HG03460 (cell line): ENCODE measurements at regions not wholly inside any gene's neighbourhood (a gene's known extent, or its start where the extent isn't known, plus 50 kb on each side); places are given as distances from the start of the nearest gene placed in this dataset.
"Not testable (repeated sequence)": the region's sequence is repeated elsewhere in the genome, so short reads cannot be mapped to it uniquely, and the experiment has no call there.

Experiments
- ATAC-seq: cut with Tn5 transposase; IDR thresholded peaks from one replicate; pipeline ENCODE4 v1.9.1; 2021; ENCODE audit not compliant: unreplicated experiment

DNA sequence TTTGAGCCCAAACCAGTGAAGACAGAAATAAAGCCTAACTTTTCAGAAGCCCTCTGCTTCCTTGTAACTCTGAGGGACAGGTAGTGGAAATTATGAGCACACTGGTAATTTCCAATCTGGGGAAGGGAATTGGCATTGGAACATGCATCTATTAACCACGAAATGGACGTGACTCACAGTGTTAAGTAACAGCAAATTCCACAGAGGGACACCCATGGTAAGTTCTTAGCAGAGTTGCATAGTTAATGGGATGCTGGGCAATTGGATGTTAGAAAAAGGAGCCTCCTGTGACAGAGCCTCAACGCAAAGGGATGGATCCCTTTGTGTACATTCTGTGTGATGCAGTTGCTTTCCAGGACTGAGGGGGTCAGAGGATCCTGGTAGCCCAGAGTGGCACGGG, 168.6 kb downstream of the SEMA6D start:
- no peak for ATAC-seq

DNA sequence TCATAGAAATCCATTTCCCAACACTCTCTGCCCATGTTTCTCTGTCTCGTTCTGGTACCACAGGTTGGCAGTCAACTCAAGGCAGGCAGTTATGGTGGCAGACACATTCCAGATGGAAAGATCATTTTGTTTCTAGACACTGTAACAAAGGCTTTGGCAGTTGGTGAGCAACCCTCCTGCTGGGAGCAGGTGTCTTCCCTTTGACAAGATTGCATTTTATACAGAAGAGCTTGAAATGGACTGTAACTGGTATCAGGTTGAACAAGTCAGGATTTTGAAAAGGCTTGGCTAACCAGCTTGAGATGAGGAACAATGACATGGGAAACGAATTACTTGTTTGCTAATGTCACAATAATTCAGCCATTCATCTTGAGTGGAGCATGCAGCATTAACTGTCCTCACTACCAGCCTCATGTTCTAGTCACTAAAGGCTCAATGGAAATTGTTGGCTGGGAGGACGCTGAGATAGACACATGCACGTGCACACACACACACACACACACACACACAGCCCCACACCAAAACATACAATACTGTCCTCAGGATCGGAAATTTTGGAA, 170.0 kb downstream of the SEMA6D start:
- no peak for ATAC-seq

GRCh38 chr15:47888385-47889100, 171.2 kb downstream of the SEMA6D start:
- no peak for ATAC-seq

- ATAC-seq: no peak
These were observed 173.3 kb downstream of the SEMA6D start for GRCh38 chr15:47890397-47891150.

DNA sequence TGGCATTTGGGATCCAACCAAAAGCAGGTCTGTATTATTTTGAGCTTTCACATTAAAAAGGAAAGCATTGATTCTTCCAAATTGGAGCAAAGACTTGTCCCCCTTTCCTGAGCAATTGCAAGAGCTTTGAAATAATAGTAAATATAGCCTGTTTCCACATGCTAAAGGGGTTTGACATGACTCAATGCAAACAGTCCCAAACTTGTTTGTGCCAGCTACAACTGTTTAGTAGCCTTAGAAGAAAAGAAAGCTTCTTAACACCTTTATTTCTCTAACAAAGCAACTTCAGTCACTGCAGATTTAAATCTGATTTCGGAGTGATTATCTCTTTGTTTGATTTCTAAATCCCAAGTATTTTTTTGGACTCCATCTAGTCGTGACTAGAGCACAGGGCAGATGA, 180.2 kb downstream of the SEMA6D start:
- no peak for ATAC-seq

- ATAC-seq: no peak
These were observed 183.4 kb downstream of the SEMA6D start for GRCh38 chr15:47900751-47901150.

DNA sequence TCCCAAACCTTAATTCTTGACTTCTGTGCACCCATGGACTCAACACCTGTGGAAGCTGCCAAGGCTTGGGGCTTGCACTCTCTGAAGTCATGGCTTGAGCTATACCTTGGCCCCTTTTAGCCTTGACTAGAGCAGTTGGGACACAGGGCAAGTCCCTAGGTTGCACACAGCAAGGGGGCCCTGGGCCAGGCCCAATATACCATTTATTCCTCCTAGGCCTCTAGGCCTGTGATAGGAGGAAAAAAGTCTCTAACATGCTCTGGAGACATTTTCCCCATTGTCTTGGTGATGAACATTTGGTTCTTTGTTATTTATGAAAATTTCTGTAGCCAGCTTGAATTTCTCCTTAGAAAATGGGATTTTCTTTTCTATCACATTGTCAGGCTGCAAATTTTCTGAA, 186.1 kb downstream of the SEMA6D start:
- no peak for ATAC-seq

GRCh38 chr15:47908486-47908885, 191.2 kb downstream of the SEMA6D start:
- no peak for ATAC-seq

DNA sequence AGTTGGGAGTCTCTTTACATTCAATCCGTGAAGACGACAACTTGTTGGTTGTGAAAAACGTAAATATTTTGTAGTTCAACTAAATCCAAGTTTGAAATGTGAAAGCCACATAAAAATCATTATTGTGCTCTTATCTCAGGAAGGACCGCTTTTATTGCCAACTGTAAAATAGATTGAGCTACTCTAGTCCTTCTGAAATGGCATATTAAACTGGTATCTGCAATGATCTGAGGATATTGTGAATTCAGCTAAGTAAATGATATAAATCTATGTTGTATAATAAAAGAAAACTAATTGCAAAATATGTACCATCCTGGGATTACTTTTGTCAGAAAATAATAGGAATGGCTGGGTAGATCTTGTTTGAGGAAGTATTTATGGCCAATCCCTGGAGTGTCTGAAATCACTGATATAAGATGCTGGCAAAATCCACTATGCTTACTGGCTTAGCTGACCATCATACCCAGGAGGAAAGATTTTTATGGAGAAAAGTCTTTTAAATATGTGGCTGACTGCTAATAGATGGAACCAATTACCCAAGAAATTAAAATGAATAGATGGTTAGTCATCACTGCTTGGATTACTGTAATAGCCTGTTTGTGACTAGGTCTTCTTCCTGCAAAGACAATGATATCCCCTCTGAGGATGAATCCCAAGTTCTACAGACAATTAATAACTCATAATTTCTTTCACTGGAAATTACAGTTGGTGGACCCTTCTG, 191.8 kb downstream of the SEMA6D start:
- ATAC-seq: no peak

- not testable (repeated sequence) for ATAC-seq
These were observed 195.6 kb downstream of the SEMA6D start for GRCh38 chr15:47912910-47913309.

DNA sequence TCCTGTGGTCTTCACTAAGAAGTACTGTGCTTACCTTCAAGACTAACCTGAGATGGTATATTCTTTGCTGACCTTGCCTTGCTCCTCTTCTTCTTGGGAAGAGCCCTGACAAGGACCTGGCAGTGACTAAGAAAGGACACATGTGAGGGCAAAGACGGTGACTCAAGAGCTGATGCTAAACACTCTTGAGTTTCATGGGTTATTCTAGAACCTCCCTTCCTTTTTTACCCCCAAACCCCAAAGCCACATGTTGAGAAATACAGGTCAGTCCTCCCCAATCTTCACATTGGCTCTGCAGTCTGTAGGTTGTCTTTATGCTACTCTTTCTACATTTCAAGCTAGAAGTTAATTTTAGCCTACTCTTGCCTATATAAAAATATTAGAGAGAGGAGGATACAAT, 200.6 kb downstream of the SEMA6D start:
- no peak for ATAC-seq

DNA sequence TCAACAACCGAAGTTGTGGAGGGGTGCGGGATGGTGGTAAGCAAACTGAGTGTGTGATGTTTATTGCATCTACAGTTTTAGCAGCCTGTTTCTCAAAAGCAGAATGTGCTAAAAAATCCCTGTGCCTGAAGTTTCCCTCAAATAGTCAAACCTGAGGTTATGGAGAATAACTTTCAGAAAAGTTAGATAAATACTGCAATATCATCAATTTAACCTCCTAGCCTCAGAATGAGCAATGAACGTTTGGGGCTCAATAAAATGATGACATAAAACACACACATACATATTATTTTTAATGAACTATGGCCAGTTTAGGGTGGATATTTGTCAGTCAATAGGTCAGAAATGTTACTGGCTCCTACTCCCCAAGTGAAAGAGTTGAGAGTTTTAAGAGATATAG, 201.6 kb downstream of the SEMA6D start:
- ATAC-seq: no peak

- ATAC-seq: no peak
These were observed 196.4 kb upstream of the SLC24A5 start for GRCh38 chr15:47924381-47924780.

DNA sequence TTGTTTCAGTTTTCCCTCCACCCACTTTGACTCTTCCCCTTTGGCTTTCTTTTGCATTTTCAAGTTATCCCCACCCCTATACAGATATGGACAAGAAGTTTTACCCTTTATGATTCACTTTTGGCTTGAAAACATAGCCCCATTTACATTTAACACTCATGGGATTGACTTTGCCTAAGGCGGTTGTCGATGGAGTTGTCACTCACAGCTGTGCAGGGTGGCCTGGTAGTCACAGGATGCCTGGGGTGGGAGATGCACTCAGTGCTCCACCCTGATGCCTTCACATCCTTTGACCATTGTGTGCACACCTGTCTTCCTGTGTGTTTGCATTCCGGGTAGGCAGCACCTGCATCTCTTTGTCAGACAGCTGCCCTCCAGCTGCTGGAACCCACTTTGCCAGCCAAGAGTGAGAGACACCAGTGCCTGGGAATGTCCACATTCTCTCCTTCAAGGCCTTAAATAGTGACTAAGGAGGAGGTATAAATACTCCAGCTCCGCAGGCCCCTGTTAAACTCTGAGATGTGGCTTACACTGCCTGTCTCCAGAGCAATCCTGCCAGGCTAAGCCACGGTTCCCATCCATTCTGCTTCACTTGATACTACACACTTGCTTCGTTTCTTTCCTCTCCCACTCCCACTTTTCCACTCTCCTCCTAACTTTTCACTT, 191.5 kb upstream of the SLC24A5 start:
- no peak for ATAC-seq

DNA sequence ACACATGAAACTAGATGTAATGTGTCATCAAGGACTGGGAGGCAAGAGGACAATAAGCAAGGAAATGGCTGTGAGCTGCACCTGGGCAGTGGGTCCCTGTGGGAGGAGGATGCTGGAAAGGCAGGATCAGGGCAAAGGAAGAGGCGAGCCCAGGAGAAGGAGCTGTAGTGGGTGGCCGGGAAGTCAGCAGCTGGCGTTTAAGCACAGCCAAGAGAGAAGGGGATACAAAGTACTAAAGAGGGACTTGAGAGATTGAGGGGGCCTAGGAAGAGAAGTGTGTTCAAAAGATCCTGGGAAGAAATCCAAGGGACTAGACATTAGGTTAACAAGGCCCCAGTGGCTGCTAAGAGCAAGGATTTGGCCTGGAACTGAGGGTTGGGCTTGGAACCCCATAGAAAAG, 188.5 kb upstream of the SLC24A5 start:
- no peak for ATAC-seq

- ATAC-seq: no peak
These were observed 187.7 kb upstream of the SLC24A5 start for GRCh38 chr15:47932951-47933641.

DNA sequence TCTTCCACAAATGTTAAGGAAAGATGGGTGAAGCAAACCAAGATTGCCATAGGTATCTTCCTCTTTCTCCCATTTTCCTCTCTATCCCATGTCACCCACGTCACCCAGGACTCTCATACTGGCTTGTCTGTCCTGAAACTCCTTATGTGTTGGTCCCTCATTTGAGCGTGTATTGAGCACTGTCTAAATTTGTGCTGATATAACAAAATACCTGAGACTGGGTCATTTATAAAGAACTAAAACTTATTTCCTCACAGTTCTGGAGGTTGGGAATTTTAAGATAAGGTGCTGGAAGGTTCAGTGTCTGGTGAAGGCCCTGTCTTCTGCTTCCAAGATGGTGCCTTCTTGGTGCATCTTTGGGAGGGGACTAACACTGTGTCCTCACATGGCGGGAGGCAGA, 186.9 kb upstream of the SLC24A5 start:
- ATAC-seq: no peak

GRCh38 chr15:47934342-47934741, 186.4 kb upstream of the SLC24A5 start:
- no peak for ATAC-seq

DNA sequence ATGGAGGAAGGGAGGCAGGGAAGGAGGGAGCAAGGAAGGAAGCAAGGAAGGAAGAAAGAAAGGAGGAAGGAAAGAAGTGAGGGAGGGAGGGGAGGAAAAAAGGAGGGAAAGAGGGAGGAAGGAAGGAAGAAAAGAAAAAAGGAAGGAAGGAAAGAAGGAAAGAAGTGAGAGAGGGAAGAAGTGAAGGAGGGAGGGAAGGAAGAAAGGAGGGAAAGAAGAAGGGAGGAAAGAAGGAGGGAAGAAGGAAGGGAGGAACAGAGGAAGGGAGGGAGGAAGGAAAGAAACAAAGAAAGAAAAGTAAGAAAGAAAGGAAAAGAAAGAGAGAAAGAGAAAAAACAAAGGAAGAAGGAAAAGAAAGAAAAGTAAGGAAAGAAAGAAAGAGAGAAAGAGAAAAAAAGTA, 183.0 kb upstream of the SLC24A5 start:
- ATAC-seq: no peak

DNA sequence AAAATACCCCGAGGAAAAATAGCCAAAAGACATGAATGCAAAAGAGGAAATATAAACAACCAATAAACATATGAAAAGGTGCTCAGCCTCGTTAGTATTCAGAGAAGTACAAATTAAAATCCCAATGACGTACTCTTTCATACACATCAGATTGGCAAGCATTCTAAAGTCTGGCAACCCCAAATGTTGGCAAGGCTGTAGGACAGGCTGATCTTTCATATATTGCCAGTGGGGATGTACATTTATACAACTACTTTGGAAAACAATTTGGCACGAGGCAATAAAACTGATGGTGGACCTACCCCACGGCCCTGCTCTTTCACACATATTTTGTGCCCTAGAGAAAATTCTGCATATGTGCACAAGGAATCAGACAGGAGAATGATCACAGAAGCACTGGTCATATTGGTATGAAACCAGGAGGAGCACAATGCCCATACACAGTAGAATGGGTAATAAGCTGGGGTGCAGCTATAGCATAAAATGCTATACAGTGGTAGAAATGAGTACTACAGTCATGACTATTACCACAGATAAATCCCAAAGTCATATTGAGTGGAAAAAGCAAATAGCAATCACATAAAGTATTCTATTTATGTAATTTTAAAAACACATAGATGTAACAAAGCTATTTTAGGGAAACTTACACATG, 176.0 kb upstream of the SLC24A5 start:
- no peak for ATAC-seq
